ENCODE measurements at regions not wholly inside any gene's neighbourhood (a gene's known extent, or its start where the extent isn't known, plus 50 kb on each side); places are given as distances from the start of the nearest gene placed in this dataset.
"Not testable (repeated sequence)": the region's sequence is repeated elsewhere in the genome, so short reads cannot be mapped to it uniquely, and the experiment has no call there.

- ATAC-seq: no peak
These were observed 1327.9 kb downstream of the BRINP3 start for GRCh38 chr1:189149547-189150375.

- ATAC-seq: no peak
These were observed 1327.0 kb downstream of the BRINP3 start for GRCh38 chr1:189150624-189151023.

DNA sequence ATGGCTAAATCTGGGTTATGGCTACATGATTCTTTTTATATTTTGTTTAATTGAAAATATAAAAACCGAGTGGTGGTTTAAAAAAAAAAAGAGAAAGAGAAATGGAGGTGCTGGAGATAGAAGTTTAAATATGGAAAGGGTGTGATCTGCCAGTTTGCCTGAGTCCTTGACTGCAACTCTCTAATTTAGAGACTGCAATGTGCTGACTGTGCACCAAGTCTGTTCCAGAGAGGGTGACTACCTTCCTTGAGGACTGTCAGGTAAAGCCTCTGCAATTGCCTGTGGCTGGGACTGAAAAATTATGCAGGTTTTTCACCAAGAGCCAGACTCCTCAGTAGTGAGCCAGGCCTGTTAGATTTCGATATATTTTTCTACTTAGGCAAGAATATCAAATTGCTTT, 1326.3 kb downstream of the BRINP3 start:
- no peak for ATAC-seq

GRCh38 chr1:189152685-189153084, 1325.0 kb downstream of the BRINP3 start:
- no peak for ATAC-seq

DNA sequence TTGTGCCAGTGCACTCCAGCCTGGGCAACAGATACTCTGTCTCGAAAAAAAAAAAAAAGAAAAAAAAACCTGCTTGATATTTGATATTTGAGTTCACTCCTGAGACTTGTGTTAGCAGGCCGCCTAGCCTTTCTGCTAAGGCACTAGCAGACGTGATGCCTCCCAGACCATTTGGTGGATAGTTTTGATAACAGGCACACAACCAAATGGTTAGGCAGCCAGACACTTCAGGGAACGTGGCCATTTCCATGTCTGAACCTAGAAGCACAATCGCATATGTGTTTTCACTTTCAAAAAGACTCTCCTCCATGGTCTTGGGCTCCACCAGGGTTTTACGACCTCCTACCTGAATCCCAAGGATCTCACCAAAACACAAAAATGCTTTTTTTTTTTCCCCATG, 1319.5 kb downstream of the BRINP3 start:
- no peak for ATAC-seq

DNA sequence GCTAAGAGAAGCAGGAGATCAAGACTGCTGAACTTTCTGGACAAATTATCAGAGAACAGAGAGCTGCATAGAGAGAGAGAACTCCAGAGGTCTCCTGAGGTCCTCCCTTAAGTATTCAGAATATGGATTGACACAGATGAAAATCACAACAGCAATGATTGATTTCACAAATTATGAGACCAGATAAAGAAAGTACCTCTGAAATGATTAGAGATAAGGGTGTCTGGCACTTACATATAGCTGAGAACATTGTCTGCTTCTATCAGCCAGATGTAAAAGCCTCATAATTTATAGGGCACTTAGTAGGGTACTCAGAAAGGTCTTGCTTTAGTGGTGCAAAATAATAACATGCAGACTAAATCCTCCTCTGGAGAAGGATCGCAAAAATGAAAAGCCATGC, 1301.8 kb downstream of the BRINP3 start:
- ATAC-seq: no peak

DNA sequence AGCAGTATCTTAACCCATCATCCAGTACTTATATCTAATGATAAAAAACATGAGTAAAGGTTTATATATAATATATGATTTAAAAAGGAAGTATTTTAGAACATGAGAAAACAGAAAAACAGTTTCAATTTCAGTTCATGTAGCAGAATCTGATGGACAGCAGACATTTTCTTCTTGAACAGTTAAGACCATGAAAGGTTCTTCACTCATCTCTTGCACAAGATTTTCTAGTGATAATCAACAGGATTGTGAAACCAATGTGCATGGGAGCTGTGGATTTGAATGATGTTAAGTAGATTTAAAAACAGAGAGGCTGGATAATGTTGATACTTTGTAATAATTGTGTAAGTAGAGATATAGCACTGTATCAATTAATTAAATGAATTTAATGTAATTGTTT, 1297.6 kb downstream of the BRINP3 start:
- no peak for ATAC-seq

- ATAC-seq: no peak
These were observed 1292.6 kb downstream of the BRINP3 start for GRCh38 chr1:189185097-189185496.

DNA sequence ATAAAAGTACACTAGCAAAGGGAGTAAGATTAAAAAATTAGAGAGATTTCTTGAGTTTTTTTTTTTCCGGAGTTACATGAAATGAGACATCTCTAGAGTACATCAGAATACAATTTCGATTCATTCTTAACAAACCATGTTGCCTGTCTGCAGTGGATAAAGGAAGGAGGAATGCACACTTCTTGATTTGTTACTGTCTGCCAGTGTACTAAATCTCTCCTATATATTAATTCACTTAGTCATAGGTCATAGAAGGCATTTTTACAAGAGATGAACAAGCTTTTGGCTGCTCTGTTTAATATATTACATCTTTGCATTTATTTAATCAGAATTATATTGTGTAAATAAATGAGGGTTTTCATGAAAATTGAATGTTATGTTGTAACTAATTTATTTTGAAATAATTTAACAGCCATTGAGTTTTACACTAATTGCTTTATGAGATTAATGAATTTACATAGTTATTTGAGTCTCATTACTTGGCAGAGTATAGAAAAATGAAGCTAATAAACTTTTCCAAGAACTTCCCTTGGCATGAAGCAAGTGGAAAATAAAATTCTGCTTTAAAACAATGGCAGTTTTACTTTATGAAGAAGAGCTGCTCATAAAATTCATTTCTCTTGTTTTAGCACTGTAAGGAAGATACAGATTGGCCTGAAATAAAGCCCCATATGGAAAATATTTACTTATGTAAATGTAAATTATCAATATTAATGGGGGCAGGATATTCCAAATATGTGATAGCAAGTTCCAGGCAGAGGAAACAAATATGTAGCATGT, 1284.7 kb downstream of the BRINP3 start:
- ATAC-seq: no peak

- no peak for ATAC-seq
These were observed 1271.8 kb downstream of the BRINP3 start for GRCh38 chr1:189205863-189206262.

DNA sequence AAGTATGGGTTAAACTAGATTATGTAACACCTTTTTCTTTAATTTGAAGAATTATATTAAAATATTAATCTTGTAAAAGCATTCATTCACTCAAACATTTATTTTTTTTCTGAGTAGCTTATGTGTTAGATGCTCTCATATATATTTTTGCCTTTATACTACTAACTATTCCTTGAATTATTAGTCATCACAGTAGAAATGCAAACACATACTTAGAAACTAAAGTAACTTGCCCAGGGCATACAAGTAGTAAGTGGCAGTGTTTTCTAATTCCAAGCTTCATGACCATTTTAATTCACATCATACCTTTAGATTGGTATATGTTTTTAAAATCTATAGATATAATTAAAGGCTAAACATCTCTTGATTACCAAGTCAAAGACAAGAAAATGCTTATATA, 1271.0 kb downstream of the BRINP3 start:
- no peak for ATAC-seq

GRCh38 chr1:189211742-189212141, 1265.9 kb downstream of the BRINP3 start:
- no peak for ATAC-seq

DNA sequence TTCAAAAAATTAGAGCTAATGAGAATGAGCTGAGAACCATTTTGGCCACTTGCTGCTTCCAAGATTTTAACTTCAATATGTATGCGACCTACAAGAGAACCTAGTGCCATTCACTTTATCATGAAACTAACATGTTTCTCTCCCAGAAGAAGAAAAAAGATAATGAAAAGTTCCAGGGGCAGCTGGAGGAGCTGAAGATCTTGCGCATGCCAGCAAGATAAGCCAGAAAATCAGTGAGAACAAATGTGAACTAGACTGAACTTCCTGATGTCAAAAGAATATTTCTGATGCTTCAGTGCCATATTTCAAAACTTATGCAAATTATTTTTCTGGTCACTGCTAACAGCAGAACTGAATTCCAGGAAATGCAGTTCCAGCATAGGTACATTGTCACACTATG, 1265.1 kb downstream of the BRINP3 start:
- no peak for ATAC-seq

DNA sequence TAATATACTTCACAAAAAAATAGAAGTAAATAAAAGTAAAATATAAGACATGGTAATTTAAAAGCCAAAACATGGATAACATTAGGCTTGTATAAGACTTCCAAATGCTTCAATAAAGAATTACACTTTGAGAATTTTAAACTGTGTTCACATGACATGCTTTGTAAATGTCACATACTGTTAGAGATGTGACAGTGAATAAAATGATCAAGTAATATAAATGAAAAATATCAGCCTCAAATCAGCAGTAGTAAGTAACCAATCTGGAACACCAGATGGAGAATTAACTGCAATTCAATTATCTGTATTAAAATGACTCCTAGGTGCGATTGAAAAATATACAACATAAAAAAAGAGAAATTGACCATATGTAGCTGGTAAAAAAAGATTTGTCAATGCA, 1260.8 kb downstream of the BRINP3 start:
- no peak for ATAC-seq

DNA sequence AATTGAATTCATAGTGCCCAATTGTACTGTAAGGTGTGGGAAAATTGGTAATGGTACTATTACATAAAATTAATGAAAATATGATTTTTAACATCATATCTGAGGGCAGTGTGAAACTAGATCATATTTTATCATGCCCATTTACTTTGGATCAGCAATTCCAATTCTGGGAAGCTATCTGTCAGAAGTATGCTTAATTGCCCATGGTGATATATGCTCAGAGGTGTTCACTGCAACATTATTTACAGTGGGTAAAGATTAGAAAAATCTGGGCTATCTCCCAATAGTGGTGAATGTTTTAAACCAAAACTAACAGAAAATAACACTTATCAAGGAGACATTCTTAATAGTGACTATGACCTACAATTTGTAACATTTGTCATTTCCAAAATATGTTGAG, 1260.0 kb downstream of the BRINP3 start:
- ATAC-seq: no peak

DNA sequence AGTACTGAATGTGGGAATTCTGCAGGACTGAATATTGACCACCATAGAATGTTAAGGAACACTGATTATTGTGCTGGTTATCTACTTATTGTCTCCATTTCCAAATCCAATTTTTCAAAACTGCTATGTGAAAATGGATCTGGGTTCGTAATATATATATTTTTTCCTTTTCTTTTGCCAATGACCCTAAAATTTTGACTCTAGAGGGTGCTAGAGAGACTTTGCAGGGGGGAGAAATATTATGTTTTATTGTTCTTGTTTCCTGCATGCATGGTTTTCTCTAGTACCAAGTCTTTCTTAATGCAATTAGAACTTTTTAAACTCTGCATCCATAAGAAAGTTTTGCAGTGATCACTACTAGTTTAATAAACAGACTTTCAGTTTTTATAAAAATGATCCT, 1256.9 kb downstream of the BRINP3 start:
- no peak for ATAC-seq

GRCh38 chr1:189225794-189226145, 1251.9 kb downstream of the BRINP3 start:
- ATAC-seq: not testable (repeated sequence)

- no peak for ATAC-seq
These were observed 1250.9 kb downstream of the BRINP3 start for GRCh38 chr1:189226779-189227178.

DNA sequence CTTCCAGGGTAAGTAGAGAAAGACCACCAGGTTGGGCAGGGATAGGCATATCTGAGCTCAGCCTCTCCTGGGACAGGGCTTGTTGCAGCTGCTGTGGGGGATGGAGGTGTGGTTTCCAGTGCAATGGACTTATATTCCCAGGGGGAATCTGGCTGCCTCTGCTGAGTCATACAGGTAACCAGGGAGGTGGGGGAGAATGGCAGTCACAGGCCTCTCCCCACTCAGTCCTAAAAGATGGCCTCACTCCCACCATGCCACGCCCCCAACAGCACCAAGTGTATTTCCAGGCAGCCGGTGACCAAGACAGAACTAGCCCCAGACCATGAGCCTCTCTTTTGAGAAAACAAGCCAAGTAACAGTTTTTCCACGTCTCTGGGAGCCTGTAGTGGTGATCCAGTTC, 1240.7 kb downstream of the BRINP3 start:
- ATAC-seq: no peak

GRCh38 chr1:189253601-189254350, 1223.9 kb downstream of the BRINP3 start:
- no peak for ATAC-seq

GRCh38 chr1:189261128-189261527, 1216.5 kb downstream of the BRINP3 start:
- not testable (repeated sequence) for ATAC-seq

DNA sequence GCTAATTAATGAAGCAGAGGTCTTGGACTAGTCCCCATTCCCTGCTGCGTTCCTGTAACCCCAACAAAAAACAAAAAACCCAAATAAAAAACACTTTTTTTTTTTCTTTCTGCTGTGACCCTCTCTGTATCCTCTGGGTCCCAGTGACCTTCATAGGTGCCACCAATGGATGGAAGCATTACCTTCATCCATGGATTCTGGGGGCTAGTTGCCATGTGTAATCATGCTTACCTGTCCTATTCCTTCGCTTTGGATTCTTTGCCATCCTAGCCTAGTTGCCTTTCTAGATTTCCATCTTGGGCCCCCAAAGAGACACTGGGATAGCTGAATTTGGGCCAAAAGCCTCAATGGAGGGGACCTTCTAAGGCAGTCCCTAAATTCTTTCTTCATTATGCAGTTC, 1208.7 kb downstream of the BRINP3 start:
- no peak for ATAC-seq

DNA sequence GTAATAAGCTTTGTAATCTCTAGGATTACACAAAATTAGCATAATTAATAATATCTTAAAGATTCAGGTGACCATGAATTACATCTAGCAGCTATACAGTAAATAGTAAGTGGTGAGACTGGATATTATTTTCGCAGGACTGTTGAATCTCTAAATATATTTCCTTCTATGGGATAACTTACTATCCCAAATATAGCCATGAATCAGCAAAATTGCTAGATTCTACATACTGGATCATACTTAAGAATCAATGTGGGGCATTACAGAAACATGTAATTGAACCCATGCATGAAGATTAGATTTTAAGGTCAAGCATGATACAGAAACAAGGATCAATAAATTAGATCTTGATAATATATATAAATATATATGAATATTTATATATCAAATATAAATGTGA, 1203.4 kb downstream of the BRINP3 start:
- ATAC-seq: no peak

DNA sequence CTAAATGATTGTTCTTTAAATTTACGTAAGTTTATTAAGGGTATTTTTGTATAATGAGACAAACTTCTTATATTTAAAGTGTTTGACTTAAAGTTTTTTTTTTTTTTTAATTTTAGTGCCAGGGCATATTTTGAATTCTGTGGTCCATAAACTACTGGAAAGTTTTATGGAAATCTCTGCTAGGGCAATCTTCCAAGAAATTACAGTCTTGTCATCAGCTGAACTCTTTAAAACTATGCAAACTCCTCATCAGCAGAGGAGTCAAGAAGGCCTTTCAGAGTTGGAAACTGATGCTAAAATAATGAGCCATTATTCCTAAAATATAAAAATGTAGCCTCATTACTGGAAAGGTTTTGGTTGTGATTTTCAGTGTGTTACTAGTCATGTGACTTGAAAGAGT, 1201.9 kb downstream of the BRINP3 start:
- ATAC-seq: no peak
